ENCODE measurements at regions not wholly inside any gene's neighbourhood (a gene's known extent, or its start where the extent isn't known, plus 50 kb on each side); places are given as distances from the start of the nearest gene placed in this dataset.

DNA sequence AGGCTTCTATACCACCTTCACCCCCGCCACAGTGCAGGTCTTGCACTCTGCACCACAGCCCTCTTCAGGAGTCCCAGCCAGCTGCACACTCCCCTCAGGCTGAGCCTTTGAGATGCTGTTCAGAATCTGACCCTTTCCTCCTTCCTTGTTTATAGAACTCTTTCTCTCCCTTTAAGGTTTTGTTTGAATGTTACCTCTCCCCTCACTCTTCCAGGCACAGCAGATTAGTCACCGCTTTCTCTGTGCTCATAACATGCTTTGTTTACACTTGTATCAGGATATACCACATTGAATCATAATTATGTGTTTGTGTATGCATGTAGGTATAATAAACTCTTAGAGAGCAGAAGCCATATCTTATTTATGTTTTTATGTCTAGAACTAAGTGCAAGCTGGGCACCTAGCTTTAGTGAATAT, 168.4 kb upstream of the BCL6 start:
- Histone ChIP-seq H2AFZ (ENCODE audit: low read depth, low read length) (no peak overlapping the region), H3K9me3 (replicated peaks; ENCODE audit: control insufficient read depth, insufficient read depth, low read length) (no peaks in the 10 kb centered on the region), H3K9ac (replicated peaks; ENCODE audit: extremely low read depth, insufficient read depth, low read length) (no peak overlapping the region), H3K27ac (ENCODE audit: insufficient read depth, low read depth, low read length) (no peak overlapping the region), H4K20me1 (replicated peaks; ENCODE audit: control insufficient read depth, extremely low read depth, insufficient read depth, low read length) (no peaks in the 10 kb centered on the region), H3K4me1 (ENCODE audit: control insufficient read depth, extremely low read depth, insufficient read depth, low read length) (no peaks in the 10 kb centered on the region), H3K9me1 (replicated peaks; ENCODE audit: control insufficient read depth, extremely low read depth, insufficient read depth, low read length) (no peaks in the 10 kb centered on the region), H3K36me3 (ENCODE audit: control insufficient read depth in 2 of 2, extremely low read depth in 1 of 2, insufficient read depth in 2 of 2, low read length in 2 of 2) (no peaks in the 10 kb centered on the region), H3K4me3 (replicated peaks in 1 of 3; ENCODE audit: insufficient read depth in 1 of 3, low read depth in 1 of 3, low read length in 3 of 3) (no peak overlapping the region), H3K27me3 (ENCODE audit: control insufficient read depth in 2 of 2, insufficient read depth in 2 of 2, low read length in 2 of 2) (no peaks in the 10 kb centered on the region), H3K79me2 (ENCODE audit: control insufficient read depth, insufficient read depth, low read length) (no peaks in the 10 kb centered on the region), H3K4me2 (ENCODE audit: insufficient read depth, low read length) (no peak overlapping the region)
- no peak for FAIRE-seq
- intact Hi-C loops (cut with micrococcal nuclease) (no loop called here), dilution Hi-C loops (cut with MboI; ENCODE audit: extremely low pct_ligation_motif_present, low sequenced_read_pairs) (no loop called here)
- BruUV-seq (replicated peaks), result no TSS peak
- DNase-seq (ENCODE audit: low read depth, low spot score), result peak; percentile 12
- TF ChIP-seq FOS (IDR thresholded peaks at IDR 0.05; ENCODE audit: borderline replicate concordance, insufficient read depth, low read length) (peak; percentile 28), MYC (IDR thresholded peaks at IDR 0.05; ENCODE audit: low read depth, low read length) (no peak)
- ChIA-PET POLR2A (no interaction called here), CTCF (interaction anchor here (1.3 kb wide), 1 partner anchor 175 kb away, joined by 3 read pairs; no protein-coding TSS in a partner anchor)

DNA sequence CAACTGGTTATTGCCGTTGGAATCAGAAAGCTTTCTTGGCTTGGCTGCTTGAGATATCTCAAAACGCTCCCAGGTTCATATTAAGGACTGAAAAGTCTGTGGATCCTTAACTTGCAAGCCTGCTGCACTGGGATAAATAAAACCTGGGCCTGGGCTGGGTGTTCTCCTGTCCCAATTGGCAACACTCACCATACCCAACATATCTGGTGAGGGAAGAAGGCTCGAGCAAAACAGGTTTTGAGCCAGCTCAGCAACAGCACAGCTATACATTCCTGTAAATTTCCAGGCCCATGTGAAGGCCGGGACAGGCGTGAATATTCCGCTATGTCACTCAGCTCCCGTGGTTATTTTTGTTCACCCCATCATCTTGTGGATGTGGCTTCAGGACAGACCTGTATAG, 169.0 kb upstream of the BCL6 start:
- CTCF ChIA-PET, result interaction anchor here (1.3 kb wide), 1 partner anchor 176 kb away, joined by 3 read pairs; no protein-coding TSS in a partner anchor
- dilution Hi-C loops (cut with MboI; ENCODE audit: extremely low pct_ligation_motif_present, low sequenced_read_pairs) (no loop called here), intact Hi-C loops (cut with micrococcal nuclease) (no loop called here)
- no peaks in the 10 kb centered on the region for H3K9me1 ChIP-seq (replicated peaks; ENCODE audit: control insufficient read depth, extremely low read depth, insufficient read depth, low read length)
- H3K79me2 ChIP-seq (ENCODE audit: control insufficient read depth, insufficient read depth, low read length), result no peaks in the 10 kb centered on the region
- H3K4me1 ChIP-seq (ENCODE audit: control insufficient read depth, extremely low read depth, insufficient read depth, low read length), result no peaks in the 10 kb centered on the region
- H3K4me2 ChIP-seq (ENCODE audit: insufficient read depth, low read length), result no peak overlapping the region
- no TSS peak for BruUV-seq (replicated peaks)
- POLR2A ChIA-PET, result no interaction called here
- TF ChIP-seq GATA2 (IDR thresholded peaks at IDR 0.05; ENCODE audit: insufficient read depth, insufficient read length, low read depth, low read length) (no peak), POLR2A (IDR thresholded peaks at IDR 0.05; ENCODE audit: low read depth, low read length) (no peak), JUN (IDR thresholded peaks at IDR 0.05; ENCODE audit: borderline replicate concordance, insufficient read depth, insufficient read length, low read depth) (no peak), EZH2 (IDR thresholded peaks at IDR 0.05; ENCODE audit: borderline replicate concordance, low read depth, low read length, severe bottlenecking) (no peak), MYC (IDR thresholded peaks at IDR 0.05; ENCODE audit: low read depth, low read length) (no peak), POLR2AphosphoS5 (IDR thresholded peaks at IDR 0.05; ENCODE audit: insufficient read depth, low read depth, low read length) (no peak), FOS (IDR thresholded peaks at IDR 0.05; ENCODE audit: borderline replicate concordance, insufficient read depth, low read length) (no peak)
- TF ChIP-seq, protein P1, sequence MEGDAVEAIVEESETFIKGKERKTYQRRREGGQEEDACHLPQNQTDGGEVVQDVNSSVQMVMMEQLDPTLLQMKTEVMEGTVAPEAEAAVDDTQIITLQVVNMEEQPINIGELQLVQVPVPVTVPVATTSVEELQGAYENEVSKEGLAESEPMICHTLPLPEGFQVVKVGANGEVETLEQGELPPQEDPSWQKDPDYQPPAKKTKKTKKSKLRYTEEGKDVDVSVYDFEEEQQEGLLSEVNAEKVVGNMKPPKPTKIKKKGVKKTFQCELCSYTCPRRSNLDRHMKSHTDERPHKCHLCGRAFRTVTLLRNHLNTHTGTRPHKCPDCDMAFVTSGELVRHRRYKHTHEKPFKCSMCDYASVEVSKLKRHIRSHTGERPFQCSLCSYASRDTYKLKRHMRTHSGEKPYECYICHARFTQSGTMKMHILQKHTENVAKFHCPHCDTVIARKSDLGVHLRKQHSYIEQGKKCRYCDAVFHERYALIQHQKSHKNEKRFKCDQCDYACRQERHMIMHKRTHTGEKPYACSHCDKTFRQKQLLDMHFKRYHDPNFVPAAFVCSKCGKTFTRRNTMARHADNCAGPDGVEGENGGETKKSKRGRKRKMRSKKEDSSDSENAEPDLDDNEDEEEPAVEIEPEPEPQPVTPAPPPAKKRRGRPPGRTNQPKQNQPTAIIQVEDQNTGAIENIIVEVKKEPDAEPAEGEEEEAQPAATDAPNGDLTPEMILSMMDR (IDR thresholded peaks at IDR 0.05; ENCODE audit: extremely low read depth in 1 of 2, insufficient read depth in 1 of 2, low read depth in 1 of 2, low read length in 2 of 2), result no peak
- TF ChIP-seq, protein P2, sequence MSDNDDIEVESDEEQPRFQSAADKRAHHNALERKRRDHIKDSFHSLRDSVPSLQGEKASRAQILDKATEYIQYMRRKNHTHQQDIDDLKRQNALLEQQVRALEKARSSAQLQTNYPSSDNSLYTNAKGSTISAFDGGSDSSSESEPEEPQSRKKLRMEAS (IDR thresholded peaks at IDR 0.05; ENCODE audit: insufficient read depth, insufficient read length), result no peak
- H2AFZ ChIP-seq (ENCODE audit: low read depth, low read length), result no peak overlapping the region
- H3K36me3 ChIP-seq (ENCODE audit: control insufficient read depth in 2 of 2, extremely low read depth in 1 of 2, insufficient read depth in 2 of 2, low read length in 2 of 2), result no peaks in the 10 kb centered on the region
- no peaks in the 10 kb centered on the region for H3K9me3 ChIP-seq (replicated peaks; ENCODE audit: control insufficient read depth, insufficient read depth, low read length)
- H3K9ac ChIP-seq (replicated peaks; ENCODE audit: extremely low read depth, insufficient read depth, low read length), result no peak overlapping the region
- H4K20me1 ChIP-seq (replicated peaks; ENCODE audit: control insufficient read depth, extremely low read depth, insufficient read depth, low read length), result no peaks in the 10 kb centered on the region
- FAIRE-seq, result no peak
- H3K27ac ChIP-seq (ENCODE audit: insufficient read depth, low read depth, low read length), result no peak overlapping the region
- no peak overlapping the region for H3K4me3 ChIP-seq (replicated peaks in 1 of 3; ENCODE audit: insufficient read depth in 1 of 3, low read depth in 1 of 3, low read length in 3 of 3)
- DNase-seq (ENCODE audit: low read depth, low spot score), result no peak
- H3K27me3 ChIP-seq (ENCODE audit: control insufficient read depth in 2 of 2, insufficient read depth in 2 of 2, low read length in 2 of 2), result no peaks in the 10 kb centered on the region
